Mammary epithelial cell (primary cell): ENCODE measurements at regions not wholly inside any gene's neighbourhood (a gene's known extent, or its start where the extent isn't known, plus 50 kb on each side); places are given as distances from the start of the nearest gene placed in this dataset.

Experiments used
- EZH2 ChIP-seq: IDR thresholded peaks from 2 replicates; pipeline ENCODE4 v1.6.1; 2012; ENCODE audit warnings: low read length, inconsistent platforms, borderline replicate concordance
- TF ChIP-seq, protein P1 (sequence below), 2 donors: IDR thresholded peaks in 1 of 2; conservative IDR thresholded peaks in 1 of 2; 2 replicates each; pipeline ENCODE4 v1.5.1; 2011 to 2012; ENCODE audit warnings: inconsistent platforms in 2 of 2, low read length in 2 of 2, mild to moderate bottlenecking in 2 of 2, control low read depth in 1 of 2, low read depth in 1 of 2; ENCODE audit not compliant: insufficient read depth in 1 of 2; ENCODE audit errors: extremely low read depth in 1 of 2

DNA sequence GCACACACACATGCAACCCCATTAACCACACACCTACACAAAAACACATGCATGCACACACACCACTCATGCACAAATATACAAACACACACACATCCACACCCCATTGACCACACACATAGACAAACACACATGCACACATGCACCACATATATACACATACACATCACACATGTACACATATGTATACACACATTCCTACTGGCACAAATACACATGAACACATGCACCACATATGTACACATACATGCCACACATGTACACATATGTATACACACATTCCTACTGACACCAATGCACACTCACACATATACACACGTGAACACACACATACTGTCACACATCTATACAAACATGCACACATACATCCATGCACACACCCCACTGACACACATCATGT is 212.5 kb upstream of the PPP2R2D start:
- TF ChIP-seq, protein P1, sequence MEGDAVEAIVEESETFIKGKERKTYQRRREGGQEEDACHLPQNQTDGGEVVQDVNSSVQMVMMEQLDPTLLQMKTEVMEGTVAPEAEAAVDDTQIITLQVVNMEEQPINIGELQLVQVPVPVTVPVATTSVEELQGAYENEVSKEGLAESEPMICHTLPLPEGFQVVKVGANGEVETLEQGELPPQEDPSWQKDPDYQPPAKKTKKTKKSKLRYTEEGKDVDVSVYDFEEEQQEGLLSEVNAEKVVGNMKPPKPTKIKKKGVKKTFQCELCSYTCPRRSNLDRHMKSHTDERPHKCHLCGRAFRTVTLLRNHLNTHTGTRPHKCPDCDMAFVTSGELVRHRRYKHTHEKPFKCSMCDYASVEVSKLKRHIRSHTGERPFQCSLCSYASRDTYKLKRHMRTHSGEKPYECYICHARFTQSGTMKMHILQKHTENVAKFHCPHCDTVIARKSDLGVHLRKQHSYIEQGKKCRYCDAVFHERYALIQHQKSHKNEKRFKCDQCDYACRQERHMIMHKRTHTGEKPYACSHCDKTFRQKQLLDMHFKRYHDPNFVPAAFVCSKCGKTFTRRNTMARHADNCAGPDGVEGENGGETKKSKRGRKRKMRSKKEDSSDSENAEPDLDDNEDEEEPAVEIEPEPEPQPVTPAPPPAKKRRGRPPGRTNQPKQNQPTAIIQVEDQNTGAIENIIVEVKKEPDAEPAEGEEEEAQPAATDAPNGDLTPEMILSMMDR (conservative IDR thresholded peaks at IDR 0.05 in 1 of 2, IDR thresholded peaks at IDR 0.05 in 1 of 2; ENCODE audit: extremely low read depth in 1 of 2, insufficient read depth in 1 of 2, low read depth in 1 of 2, low read length in 2 of 2): no peak
- no peak for TF ChIP-seq EZH2
